ENCODE measurements at regions not wholly inside any gene's neighbourhood (a gene's known extent, or its start where the extent isn't known, plus 50 kb on each side); places are given as distances from the start of the nearest gene placed in this dataset.

DNA sequence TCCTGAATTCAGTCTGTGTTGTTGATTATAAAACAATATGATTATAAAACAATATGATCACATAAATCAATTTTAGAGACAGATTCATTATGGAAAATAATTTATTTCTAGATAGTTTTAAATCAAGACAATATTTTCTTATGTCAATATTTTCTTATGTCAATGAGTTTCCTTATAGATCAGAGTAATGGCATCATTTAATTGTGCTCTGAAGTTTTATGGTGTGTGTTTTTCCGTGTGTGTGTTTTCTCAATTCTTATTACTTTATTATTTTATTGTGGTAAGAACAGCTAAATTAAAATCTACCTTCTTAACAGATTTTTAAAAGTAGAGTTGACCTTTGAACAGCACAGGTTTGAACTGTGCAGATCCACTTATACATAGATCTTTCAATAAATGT is 105.3 kb upstream of the SLCO1B1 start:
- TF ChIP-seq, protein P1, sequence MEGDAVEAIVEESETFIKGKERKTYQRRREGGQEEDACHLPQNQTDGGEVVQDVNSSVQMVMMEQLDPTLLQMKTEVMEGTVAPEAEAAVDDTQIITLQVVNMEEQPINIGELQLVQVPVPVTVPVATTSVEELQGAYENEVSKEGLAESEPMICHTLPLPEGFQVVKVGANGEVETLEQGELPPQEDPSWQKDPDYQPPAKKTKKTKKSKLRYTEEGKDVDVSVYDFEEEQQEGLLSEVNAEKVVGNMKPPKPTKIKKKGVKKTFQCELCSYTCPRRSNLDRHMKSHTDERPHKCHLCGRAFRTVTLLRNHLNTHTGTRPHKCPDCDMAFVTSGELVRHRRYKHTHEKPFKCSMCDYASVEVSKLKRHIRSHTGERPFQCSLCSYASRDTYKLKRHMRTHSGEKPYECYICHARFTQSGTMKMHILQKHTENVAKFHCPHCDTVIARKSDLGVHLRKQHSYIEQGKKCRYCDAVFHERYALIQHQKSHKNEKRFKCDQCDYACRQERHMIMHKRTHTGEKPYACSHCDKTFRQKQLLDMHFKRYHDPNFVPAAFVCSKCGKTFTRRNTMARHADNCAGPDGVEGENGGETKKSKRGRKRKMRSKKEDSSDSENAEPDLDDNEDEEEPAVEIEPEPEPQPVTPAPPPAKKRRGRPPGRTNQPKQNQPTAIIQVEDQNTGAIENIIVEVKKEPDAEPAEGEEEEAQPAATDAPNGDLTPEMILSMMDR (conservative IDR thresholded peaks at IDR 0.05), result no peak
- no peak for TF ChIP-seq EZH2 (IDR thresholded peaks at IDR 0.05; ENCODE audit: low read depth)
